ENCODE measurements at regions not wholly inside any gene's neighbourhood (a gene's known extent, or its start where the extent isn't known, plus 50 kb on each side); places are given as distances from the start of the nearest gene placed in this dataset.

DNA sequence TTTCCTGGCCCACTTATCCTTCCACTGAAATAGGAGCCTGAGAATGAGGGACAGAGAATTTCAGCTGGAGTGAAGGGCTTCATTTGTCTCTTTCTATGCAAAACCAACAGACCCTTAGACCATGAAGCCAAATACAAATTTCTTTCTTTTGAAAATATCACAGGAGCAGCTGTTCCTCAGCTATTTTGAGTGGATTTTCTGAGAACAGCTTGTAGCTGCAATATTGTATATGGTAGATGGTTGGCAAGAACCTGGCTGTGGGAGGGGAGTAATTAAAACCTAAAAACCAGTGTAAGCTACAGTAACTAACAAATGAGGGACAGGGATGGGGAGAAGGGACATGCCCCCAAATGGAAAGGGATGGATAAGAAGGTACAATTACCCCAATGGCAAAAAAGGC is 350.3 kb upstream of the CDH20 start:
- no peak for TF ChIP-seq ZNF8 (CRISPR knock-in tag; IDR thresholded peaks at IDR 0.05)
- no peak for TF ChIP-seq TCF4 (CRISPR knock-in tag; IDR thresholded peaks at IDR 0.05; ENCODE audit: borderline replicate concordance)
- TF ChIP-seq ARNTL (CRISPR knock-in tag; IDR thresholded peaks at IDR 0.05; ENCODE audit: borderline replicate concordance, low read depth): no peak
- no peak for TF ChIP-seq ZFP30 (CRISPR knock-in tag; IDR thresholded peaks at IDR 0.05)
- TF ChIP-seq GLIS3 (CRISPR knock-in tag; IDR thresholded peaks at IDR 0.05): no peak
- TF ChIP-seq, protein P1, sequence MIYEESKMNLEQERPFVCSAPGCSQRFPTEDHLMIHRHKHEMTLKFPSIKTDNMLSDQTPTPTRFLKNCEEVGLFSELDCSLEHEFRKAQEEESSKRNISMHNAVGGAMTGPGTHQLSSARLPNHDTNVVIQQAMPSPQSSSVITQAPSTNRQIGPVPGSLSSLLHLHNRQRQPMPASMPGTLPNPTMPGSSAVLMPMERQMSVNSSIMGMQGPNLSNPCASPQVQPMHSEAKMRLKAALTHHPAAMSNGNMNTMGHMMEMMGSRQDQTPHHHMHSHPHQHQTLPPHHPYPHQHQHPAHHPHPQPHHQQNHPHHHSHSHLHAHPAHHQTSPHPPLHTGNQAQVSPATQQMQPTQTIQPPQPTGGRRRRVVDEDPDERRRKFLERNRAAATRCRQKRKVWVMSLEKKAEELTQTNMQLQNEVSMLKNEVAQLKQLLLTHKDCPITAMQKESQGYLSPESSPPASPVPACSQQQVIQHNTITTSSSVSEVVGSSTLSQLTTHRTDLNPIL (CRISPR knock-in tag; IDR thresholded peaks at IDR 0.05; ENCODE audit: low read depth): no peak
- TF ChIP-seq RARB (CRISPR knock-in tag; IDR thresholded peaks at IDR 0.05): no peak
- no peak for TF ChIP-seq ZFP3 (CRISPR knock-in tag; IDR thresholded peaks at IDR 0.05)
- no peak for TF ChIP-seq BACH2 (CRISPR knock-in tag; IDR thresholded peaks at IDR 0.05; ENCODE audit: borderline replicate concordance)
- TF ChIP-seq SNAI2 (CRISPR knock-in tag; IDR thresholded peaks at IDR 0.05): no peak
- TF ChIP-seq TSHZ2 (CRISPR knock-in tag; IDR thresholded peaks at IDR 0.05): no peak

Data from SK-N-SH treated with all-trans-retinoic acid at 6 μM for 48 hours (cell line).